ENCODE measurements at regions not wholly inside any gene's neighbourhood (a gene's known extent, or its start where the extent isn't known, plus 50 kb on each side); places are given as distances from the start of the nearest gene placed in this dataset.

- no peak for TF ChIP-seq EZH2phosphoT487 (IDR thresholded peaks at IDR 0.05; ENCODE audit: borderline replicate concordance, low read depth, low read length)
- no TSS peak for BruUV-seq (replicated peaks)
- CTCF ChIA-PET (ENCODE audit: unreplicated experiment), result no interaction called here
- Histone ChIP-seq H2AFZ (ENCODE audit: low read length) (no peak overlapping the region), H3K79me2 (ENCODE audit: insufficient read depth, low read depth, low read length) (no peaks in the 10 kb centered on the region), H3K4me3 (ENCODE audit: low read depth, low read length, poor library complexity, severe bottlenecking) (no peak overlapping the region), H3K36me3 (ENCODE audit: insufficient read depth, low read length) (no peaks in the 10 kb centered on the region), H3K9me2 (ENCODE audit: insufficient read depth, low read length) (no peaks in the 10 kb centered on the region), H3K9me3 (ENCODE audit: low read length) (no peaks in the 10 kb centered on the region), H3K4me2 (ENCODE audit: low read length) (no peak overlapping the region), H4K20me1 (ENCODE audit: insufficient read depth, low read length) (no peaks in the 10 kb centered on the region), H3K4me1 (ENCODE audit: insufficient read depth, low read length, poor library complexity, severe bottlenecking) (no peaks in the 10 kb centered on the region), H3K27ac (ENCODE audit: low read depth, low read length, poor library complexity, severe bottlenecking) (no peak overlapping the region)
- DNase-seq (ENCODE audit: low spot score), result no peak
- intact Hi-C loops (cut with micrococcal nuclease; ENCODE audit: unreplicated experiment), result no loop called here
- POLR2A ChIA-PET, result no interaction called here
Observed at GRCh38 chr11:25349537-25349936, 852.7 kb downstream of the LUZP2 start.

- Histone ChIP-seq H3K4me3 (ENCODE audit: low read depth, low read length, poor library complexity, severe bottlenecking) (no peak overlapping the region), H3K79me2 (ENCODE audit: insufficient read depth, low read depth, low read length) (no peaks in the 10 kb centered on the region), H3K4me1 (ENCODE audit: insufficient read depth, low read length, poor library complexity, severe bottlenecking) (no peaks in the 10 kb centered on the region), H3K9me3 (ENCODE audit: low read length) (no peaks in the 10 kb centered on the region), H4K20me1 (ENCODE audit: insufficient read depth, low read length) (no peaks in the 10 kb centered on the region), H3K9me2 (ENCODE audit: insufficient read depth, low read length) (no peaks in the 10 kb centered on the region), H3K27ac (ENCODE audit: low read depth, low read length, poor library complexity, severe bottlenecking) (no peak overlapping the region), H3K36me3 (ENCODE audit: insufficient read depth, low read length) (no peaks in the 10 kb centered on the region), H3K4me2 (ENCODE audit: low read length) (no peak overlapping the region), H2AFZ (ENCODE audit: low read length) (peak overlapping the region; percentile 39; the same call in 1 of the 2 replicates)
- CTCF ChIA-PET (ENCODE audit: unreplicated experiment), result no interaction called here
- no TSS peak for BruUV-seq (replicated peaks)
- intact Hi-C loops (cut with micrococcal nuclease; ENCODE audit: unreplicated experiment), result no loop called here
- POLR2A ChIA-PET, result interaction anchor here (0.7 kb wide), 1 partner anchor 513 kb away, joined by 3 read pairs; no protein-coding TSS in a partner anchor
- no peak for DNase-seq (ENCODE audit: low spot score)
- TF ChIP-seq EZH2phosphoT487 (IDR thresholded peaks at IDR 0.05; ENCODE audit: borderline replicate concordance, low read depth, low read length), result no peak
- TF ChIP-seq CTCF (conservative IDR thresholded peaks at IDR 0.05; ENCODE audit: low read length), result no peak
Observed at GRCh38 chr11:25350899-25351803, 854.3 kb downstream of the LUZP2 start.

GRCh38 chr11:25357133-25357532, 860.3 kb downstream of the LUZP2 start:
- no peak overlapping the region for H3K4me3 ChIP-seq (ENCODE audit: low read depth, low read length, poor library complexity, severe bottlenecking)
- DNase-seq (ENCODE audit: low spot score), result no peak
- H3K9me2 ChIP-seq (ENCODE audit: insufficient read depth, low read length), result no peaks in the 10 kb centered on the region
- BruUV-seq (replicated peaks), result no TSS peak
- H4K20me1 ChIP-seq (ENCODE audit: insufficient read depth, low read length), result no peaks in the 10 kb centered on the region
- CTCF ChIA-PET (ENCODE audit: unreplicated experiment), result no interaction called here
- POLR2A ChIA-PET, result no interaction called here
- TF ChIP-seq CTCF (conservative IDR thresholded peaks at IDR 0.05; ENCODE audit: low read length) (no peak), EZH2phosphoT487 (IDR thresholded peaks at IDR 0.05; ENCODE audit: borderline replicate concordance, low read depth, low read length) (no peak)
- H3K79me2 ChIP-seq (ENCODE audit: insufficient read depth, low read depth, low read length), result no peaks in the 10 kb centered on the region
- intact Hi-C loops (cut with micrococcal nuclease; ENCODE audit: unreplicated experiment), result no loop called here
- H3K36me3 ChIP-seq (ENCODE audit: insufficient read depth, low read length), result no peaks in the 10 kb centered on the region
- H3K4me2 ChIP-seq (ENCODE audit: low read length), result no peak overlapping the region
- H3K9me3 ChIP-seq (ENCODE audit: low read length), result no peaks in the 10 kb centered on the region
- H3K27ac ChIP-seq (ENCODE audit: low read depth, low read length, poor library complexity, severe bottlenecking), result no peak overlapping the region
- H3K4me1 ChIP-seq (ENCODE audit: insufficient read depth, low read length, poor library complexity, severe bottlenecking), result no peaks in the 10 kb centered on the region
- H2AFZ ChIP-seq (ENCODE audit: low read length), result no peak overlapping the region
